Amniotic stem cell (primary cell): ENCODE measurements at regions not wholly inside any gene's neighbourhood (a gene's known extent, or its start where the extent isn't known, plus 50 kb on each side); places are given as distances from the start of the nearest gene placed in this dataset.

Source experiments
- DNase-seq: peaks from one replicate; lab custom pipeline; 2025; lab: John Stamatoyannopoulos, UW

DNA sequence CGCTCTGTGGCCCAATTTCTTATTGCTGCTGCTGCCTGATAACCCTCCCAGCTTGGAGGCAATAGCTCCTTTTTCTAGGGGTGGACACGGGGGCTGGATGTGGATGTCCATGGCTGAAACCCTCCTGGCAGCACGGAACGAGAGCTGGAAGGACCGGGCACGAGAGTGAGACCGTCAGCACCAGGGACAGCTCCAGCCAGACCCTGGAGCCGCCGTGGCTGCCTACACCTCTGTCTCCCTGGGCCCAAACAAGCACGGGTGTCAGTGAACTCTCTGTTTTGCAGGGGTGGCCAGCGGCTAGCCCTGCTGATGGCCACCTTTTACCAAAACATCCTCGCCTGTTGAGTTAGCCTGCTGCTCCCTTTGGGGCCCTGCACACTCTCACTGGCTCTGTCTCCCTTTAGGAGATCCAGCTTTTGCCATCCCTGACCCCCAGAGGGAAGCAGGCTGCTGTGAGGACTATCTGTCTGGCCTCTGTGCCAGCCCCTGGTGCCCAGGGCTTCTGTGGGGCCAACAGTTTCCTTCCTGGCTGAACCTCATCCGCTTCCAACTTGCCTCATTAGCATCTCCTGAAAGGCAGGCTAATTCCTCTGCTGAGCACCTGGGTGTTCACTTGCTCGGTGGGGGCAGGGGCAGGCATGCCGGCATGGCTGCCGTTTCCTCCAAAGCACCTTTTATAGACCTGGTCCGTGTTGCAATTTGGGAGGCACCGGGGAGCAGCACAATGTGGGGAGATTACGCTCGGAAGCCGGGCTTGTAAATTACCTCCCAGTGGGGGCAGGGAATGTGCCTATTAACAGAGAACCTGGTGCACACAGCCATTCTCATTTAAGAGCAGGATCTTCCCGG lies 118.1 kb downstream of the ENGASE start:
- DNase-seq: no peak

DNA sequence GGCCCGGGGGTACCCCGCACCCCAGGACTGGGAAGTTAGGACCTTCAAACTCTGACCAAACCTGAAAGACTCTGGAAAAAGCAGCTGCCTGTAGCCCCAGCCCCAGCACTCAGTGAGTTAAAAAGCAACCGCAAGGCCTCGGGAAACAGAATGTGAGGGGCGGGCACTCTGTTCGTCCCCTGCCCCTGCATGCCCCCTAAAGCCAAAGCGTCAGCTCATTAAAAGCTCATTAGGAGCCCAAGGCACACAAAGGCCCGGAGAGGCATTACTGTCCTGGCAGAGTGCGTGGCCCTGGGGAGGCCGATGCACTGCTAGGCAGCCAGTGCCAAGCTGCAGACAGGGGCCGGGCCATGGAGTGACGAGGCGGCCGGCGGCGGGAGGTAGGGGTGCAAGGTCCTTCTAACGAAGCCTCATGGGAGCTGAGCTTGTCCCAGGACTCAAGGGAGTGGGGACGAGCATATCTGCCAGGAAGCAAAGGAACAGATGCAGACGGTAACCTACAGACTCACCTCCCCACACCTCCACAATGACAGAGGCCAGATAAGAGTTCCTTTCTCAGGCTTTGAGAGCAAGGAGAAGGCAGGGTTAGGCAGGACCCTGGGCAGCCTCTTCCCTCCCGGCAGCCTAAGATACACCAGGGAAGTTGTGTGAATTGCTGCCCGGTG lies 116.8 kb downstream of the ENGASE start:
- no peak for DNase-seq

DNA sequence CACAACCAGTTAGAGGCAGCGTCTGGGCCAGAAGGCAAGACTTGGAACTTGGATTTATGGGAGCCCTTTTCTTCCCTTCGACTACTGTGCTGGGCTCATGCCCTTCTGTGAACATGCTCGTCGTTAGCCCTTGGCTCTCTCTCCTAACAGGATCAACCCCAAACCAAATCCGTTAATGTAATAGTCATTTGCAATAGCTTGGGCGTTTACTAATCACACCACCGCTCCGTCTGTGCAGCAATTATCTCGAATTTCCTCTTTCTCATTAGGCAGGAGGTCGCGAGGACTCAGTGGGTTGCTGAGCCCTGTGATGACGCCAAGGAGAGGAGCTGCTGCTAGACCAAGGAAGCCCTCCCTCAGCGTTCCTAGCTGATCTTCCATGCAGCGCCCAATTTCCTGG lies 114.7 kb downstream of the ENGASE start:
- no peak for DNase-seq

DNA sequence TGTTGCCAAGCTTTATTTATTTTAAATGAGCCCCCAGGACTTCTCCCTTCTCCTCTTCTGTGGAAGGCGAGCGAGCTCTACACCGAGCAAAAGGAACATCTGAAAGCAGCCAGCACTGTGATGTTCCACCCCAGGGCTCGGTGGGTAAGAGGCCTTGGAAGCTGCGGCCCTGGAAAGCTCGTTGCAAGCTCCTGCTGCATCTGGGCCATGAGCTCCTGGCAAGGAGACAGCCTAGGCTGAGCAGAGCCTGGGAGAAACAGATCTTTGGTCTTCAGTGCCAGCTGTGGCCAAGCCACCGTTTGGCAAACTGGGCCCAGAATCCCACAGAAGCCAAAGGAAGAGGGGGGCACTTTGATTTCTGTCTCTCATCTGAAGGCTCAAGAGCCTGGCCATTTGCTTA lies 114.1 kb downstream of the ENGASE start:
- no peak for DNase-seq

DNA sequence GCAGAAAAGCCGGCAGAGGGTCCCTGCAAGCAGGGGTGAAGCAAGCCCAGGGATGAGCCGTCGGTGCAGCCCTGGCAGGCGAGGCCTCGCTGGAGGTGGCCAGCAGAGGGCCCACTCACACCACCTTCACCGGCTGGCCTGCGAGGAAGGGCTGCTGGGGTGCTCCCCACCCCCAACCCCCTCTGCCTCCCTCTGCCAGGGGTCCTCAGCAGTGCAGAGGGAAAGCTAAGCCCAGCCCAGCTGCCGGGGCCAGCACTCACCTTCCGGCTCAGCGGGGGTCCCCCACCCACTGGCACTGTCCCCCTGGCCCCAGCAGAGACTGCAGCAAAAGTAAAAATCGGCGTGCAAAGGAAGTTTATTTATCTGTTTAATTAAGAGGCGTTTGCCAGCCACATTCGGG lies 113.4 kb downstream of the ENGASE start:
- DNase-seq: no peak

DNA sequence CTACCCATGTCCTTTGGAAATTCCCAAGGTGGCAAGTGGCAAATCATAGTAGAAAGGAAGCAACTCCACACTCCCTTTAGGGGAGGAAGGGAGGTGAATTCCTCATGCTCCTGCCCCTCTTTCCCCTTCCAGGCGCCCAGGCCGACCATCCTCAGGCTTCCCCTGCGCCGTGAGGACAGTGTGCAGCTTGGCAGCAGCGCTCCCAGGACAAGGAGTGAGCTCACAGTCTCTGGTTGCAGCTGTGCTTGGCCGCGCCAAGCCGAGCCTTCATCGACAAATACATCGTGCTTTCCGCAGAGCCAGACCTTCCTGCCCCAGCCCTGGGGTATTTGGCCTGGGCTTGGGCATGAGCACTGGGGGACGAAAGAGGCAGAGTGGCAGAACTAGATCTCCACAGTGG lies 112.6 kb downstream of the ENGASE start:
- no peak for DNase-seq

DNA sequence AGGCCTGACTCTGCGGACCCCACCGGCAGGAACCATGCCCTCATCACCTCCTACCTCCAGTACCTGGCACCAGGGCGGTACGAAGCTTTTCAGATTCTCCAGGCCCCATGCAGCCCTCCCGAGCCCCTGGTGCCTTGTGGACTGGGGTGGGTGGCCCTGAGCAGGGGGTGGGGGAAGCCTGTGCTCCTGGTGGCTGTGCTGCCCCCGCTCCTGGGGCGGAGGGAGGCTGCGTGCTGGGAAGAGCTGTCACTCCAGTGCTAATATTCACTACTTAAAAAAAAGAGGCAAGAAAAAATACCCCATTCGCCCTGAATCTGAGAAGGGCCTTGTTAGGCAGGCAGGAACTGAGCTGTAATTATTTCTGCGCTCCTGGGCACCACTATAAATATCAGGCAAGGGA lies 111.8 kb downstream of the ENGASE start:
- no peak for DNase-seq

DNA sequence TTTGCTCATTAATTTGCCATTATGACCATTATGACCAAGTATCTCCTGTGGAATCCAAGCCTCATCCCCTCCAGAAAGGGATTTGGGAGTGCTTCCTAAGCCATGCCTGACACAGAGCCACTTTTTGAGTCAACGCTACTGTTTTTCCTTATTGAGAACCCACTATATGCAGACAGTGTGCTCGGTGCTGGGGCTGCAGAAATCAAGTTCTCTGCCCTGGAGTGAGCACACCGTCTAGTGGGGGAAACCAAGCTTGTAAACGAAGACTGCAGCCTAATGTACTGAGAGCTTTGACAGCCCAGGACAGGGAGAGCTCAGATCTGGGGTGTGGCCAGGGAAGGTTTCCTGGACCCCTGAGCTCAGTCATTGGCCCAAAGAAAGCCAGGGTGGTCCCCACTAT lies 111.0 kb downstream of the ENGASE start:
- DNase-seq: no peak

DNA sequence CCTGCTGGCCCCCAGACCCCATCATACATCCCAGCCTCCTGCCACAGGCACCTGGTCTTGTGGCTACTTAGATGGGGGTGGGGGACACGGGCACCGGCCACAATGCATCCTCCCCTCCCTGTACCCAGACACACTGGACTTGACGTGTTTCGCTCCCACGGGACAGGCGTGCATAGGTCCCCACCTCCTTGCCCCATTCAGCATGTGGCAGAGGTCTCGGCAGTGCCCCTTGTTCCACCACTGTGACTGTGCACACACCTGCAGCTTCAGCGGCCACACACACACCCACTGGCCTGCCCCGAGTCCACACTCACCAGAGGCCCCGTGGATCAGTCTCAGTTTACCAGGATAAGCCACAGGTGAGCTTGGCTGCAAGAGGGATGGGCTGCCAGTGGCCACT lies 109.6 kb downstream of the ENGASE start:
- no peak for DNase-seq

DNA sequence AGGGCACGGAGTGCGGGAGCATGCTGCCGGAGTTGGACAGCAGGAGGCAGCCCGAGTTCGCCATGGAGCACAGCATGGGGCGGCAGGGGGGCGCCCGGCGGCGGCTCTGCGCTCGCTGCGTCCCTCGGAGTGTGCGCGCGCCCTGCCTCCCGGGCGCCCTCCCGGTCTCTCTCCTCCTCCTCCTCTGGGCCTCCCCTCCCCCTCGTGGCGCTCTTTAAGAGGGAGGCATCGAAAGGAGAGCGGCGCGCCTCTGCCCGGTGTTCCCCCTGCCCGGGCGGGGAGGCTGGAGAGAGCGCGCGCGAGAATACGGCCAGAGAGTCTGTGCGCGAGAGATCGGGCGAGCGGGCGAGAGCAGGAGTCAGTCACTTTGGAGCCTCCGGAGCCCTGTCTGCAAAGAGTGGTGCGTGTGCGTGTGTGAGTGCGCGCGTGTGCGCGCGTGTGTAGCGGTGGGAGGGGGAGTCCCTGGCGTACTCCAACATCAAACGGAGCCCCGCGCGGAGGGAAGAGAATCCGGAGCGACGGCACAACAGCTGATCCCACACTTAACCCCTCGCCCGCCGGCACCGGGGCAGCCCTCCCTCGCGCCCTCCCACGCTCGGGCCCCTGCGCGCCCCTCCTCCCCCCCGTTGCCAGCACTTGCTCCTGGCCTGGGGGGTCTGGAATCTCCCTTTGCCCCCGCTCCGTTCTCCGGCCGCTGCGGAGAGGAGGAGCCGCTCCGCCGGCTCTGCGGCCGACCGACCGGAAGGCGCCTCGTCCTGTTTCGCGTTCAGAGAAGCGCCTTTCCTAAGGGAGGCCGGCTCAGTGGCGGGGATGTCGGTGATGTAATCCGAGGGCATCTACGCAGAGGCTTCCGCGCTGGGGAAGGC lies 108.9 kb downstream of the ENGASE start:
- no peak for DNase-seq

DNA sequence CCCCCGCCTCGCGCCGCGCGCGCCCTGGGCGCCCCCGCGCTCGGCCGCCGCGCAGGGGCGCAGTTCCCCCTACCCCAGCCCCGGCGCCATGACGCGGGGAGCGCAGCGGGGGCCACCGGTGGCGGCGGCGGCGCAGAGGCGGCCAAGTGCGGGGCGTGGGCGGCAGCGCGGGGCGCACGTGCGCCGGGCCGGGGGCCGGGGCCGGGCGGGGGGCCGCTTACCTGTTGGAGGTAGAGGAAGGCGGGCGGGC lies 108.3 kb downstream of the ENGASE start:
- no peak for DNase-seq

DNA sequence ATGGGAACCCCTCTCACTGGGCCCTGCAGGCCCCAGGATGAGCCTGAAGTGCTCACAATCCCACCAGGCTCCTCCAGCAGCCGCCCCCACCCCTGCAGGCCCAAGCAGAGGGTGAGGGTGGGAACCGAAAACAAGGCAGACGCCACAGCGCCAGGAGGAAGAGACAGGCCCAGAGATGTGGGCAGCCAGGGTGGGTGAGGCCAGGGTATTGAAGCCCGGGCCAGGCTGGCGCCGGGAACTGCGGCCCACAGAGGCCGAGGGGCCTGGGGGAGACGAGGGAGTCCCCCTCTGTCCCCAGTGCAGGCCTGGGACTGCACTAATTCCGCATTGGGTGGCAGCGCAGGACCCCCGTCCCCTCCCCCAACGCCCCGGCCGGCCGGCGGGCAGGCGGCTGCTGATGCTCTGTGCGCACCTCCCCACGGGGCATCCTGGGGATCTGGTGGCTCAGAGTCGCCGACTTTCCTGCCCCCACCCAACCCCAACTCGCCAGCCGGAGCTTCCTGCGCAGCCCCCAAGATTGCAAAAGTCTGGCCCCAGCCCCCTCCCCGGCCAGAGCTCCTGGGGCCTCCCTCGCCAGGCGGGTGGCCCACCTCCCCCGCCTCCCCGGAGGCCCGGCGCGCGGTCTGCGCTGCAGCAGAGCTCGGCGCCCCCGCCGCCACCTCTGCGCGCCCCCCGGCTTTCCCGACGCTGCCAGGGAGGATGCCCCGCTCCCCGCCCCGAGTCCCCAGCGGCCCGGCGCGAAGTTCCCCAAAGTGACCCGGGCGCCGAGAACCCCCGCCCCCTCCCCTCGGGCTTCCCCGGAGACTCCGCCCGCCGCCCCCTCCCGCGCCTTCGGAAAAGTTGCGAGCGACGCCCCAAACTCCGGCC lies 107.8 kb downstream of the ENGASE start:
- no peak for DNase-seq

DNA sequence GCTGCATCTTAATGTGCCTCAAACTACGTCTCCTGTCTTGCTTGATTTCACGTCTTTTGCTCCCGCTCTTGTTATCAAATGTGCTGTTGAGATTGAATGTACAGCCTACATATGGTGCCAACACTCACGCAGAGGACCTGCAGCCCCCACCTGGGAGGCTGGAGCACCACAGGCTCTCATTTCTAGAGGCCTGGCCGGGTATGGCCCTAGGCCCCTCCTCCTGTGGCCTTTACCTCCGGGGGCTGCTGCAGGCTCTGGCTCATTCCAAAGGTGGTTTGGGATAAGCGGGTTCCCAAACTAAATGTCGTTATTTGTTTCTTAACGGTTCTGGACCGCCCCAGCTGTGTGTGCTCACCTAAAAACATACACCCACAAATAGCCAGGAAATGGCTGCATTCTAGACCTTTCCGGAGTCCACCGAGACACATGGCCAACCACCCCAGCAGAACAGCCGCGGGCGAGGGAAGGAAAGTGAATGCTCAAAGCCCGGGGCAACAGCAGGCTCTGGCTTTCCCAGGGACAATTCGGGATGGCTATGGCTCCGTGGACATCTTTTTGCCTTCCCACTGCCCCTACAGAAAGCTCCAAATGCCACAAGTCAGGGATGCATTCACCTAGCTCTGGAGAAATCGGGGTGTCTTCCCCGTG lies 105.9 kb downstream of the ENGASE start:
- DNase-seq: no peak

DNA sequence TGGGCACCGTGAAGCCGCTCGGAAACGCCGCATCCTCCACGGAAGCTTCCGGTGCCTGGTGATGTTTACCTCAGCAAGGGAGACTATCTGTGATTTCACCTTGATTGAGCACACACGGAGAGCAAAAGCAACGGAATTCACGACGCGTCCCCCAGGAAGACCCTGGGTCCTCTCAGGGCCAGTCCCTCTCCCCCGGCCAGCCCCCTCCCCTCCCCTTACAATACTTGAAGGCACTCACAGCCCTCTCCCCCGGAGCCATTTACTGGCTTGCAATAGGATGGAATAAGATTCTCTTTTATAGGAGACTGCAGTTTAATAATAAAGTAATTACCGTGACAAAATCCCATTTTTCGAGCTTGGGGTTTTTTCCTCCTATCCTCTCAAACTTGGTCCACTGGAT lies 104.7 kb downstream of the ENGASE start:
- no peak for DNase-seq

DNA sequence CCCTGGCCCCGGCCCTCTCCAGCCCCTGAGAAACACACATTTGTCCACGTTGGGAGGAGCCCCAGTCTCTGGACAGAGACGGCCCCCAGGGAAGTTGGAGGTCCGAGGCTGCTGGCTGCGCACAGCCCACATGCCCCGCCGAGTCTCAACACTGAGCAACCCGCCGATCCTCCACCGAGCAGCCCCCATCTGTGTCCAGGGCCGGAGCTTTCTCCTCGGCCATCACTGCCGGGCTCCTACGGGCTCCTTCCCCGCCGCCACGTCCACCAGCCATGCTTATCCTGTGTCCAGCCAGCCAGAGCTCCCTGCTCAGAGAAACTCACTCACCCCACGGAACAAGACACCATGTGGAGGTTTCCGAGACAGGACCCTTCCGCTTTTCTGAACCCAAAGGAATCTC lies 103.3 kb downstream of the ENGASE start:
- no peak for DNase-seq

DNA sequence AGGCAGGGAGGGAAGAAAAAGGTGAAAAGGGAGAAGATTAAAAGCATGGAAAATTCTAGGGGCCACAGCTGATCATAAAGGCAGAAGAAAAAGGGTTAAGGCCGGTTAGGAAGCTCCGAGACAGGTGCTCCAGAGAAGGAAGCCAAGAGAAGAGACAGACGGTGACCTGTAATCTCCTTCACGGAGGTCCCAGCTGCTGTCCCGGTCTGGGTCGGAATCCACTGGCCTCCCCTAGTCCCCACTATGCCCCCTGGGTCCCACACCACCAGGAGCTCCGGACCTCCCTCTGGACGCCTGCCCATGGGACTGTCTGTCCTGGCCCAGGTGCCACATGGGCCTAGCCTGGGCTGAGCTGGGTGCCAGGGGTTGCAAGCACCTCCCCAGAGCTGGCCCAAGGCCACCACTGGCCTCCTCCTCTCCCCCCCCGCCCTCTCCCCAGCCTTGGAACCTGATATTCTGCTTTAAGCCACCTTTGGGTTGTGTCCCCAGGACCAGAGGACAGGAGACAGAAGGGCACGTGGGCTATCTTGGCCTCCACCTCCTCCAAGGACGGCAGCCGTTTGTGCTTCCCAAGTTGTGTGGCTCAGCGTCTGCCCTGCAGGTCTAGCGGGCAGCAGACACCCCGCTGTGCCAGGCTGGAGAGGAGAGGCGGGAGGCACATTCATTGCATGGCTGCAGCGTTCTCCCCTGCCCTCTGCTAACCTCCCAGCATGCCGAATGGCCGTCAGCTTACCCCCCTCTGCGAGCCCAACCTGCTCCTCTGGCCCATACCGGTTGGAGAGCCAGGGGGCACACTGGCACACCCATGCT lies 102.4 kb downstream of the ENGASE start:
- DNase-seq: no peak

DNA sequence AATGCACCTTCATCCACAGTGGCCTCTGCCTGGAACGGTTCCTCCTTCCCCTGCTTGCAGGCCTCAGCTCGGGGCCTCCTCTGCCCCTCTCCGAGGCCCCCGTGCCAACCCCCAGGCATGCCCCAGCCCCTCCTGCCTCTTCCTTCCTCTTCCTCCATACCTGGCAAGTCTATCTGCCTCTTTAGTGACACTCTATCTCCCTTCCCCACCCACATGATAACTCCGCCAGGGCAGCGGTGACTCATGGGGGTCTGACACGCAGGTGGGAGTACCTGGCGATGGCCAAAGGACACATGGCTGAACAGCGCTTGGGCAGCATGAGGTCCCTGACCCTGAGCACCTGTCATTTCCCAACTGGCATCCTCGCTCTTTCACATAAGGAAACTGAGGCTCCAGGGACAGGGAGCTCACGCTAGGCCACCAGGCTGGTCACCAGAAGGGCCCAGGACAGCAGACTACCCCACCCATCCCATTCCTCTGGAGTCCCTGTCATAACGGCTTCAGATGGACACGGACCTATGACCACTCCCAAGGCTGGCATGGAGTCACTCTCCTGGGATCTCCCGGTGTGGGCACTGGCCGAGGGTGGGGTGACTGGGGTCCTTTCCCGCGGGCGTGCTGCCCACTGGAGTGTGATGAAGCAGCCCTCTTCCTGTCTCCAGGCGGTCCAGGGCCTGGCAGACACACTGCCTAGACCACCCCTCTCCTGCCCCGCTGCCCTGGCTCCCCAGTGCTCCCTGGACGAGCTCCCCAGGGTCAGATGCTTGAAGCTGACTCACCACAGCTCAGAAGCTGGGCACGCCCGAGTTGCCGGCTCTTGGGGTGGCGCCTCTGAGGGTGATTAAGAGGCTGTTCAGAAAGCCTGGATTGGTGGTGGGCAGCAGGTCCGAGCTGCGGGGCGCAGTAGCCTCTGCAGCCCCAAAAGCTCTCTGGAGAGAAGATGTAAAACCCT lies 100.6 kb downstream of the ENGASE start:
- DNase-seq: no peak

DNA sequence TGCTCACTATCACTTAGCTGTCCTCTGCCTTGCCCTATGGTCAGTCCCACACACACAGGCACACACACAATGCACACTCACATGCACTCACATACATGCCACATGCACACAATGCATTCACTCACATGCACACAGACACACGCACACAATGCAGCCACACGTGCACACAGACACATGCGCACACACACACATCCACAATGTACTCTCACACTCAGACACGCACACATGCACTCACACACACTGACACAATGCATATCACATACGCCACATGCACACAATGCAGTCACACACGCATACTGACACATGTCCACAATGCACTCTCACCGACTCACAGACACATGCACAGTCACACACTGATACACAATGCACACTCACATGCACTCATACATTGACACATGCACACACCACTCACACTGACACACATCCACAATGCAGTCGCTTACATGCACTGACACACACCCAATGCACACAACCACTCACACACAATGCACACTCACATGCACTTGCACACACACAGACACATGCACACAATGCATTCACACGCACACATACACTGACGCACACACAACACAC lies 99.7 kb downstream of the ENGASE start:
- DNase-seq: no peak

DNA sequence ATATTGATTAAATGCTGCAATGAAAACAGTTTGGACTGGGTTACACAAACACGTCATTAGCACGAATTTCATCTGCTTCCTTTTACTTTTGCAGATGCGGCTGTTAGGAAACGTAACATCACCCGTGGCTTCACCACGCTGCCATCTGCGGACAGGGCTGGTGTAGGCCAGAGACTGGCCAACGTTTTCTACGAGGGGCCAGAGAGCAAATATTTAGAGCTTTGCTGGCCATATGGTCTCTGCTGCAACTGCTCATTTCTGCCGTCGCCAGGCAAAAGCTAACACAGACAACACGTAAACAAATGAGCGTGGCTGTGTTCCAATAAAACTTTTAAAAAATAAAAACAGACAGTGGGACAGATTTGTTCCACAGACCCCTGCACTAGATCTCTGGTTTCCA lies 96.6 kb downstream of the ENGASE start:
- DNase-seq: no peak
